ENCODE measurements at regions not wholly inside any gene's neighbourhood (a gene's known extent, or its start where the extent isn't known, plus 50 kb on each side); places are given as distances from the start of the nearest gene placed in this dataset.
"Not testable (repeated sequence)": the region's sequence is repeated elsewhere in the genome, so short reads cannot be mapped to it uniquely, and the experiment has no call there.

DNA sequence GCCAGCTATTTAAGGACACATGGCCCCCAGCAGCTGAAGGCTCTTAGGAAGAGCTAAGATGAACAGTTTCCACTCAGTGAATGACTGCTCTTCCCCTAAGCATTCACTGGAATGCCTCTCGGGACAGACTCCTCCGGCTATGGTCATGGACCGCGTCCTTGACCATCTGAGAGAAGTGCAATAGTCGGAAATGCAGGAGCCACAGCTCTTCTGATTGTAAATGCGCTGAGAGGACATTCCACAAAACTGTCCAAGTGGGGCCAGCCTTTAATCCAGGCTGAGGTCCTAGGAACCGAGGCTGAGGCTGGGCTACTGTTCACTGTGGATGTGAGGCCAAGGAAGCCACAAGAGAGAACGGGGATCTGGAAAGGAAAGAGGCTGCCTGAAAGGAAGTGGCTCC, 162.0 kb upstream of the TMEM72 start:
- no peaks in the 10 kb centered on the region for H3K36me3 ChIP-seq
- intact Hi-C loops (cut with DNase I) = no loop called here

DNA sequence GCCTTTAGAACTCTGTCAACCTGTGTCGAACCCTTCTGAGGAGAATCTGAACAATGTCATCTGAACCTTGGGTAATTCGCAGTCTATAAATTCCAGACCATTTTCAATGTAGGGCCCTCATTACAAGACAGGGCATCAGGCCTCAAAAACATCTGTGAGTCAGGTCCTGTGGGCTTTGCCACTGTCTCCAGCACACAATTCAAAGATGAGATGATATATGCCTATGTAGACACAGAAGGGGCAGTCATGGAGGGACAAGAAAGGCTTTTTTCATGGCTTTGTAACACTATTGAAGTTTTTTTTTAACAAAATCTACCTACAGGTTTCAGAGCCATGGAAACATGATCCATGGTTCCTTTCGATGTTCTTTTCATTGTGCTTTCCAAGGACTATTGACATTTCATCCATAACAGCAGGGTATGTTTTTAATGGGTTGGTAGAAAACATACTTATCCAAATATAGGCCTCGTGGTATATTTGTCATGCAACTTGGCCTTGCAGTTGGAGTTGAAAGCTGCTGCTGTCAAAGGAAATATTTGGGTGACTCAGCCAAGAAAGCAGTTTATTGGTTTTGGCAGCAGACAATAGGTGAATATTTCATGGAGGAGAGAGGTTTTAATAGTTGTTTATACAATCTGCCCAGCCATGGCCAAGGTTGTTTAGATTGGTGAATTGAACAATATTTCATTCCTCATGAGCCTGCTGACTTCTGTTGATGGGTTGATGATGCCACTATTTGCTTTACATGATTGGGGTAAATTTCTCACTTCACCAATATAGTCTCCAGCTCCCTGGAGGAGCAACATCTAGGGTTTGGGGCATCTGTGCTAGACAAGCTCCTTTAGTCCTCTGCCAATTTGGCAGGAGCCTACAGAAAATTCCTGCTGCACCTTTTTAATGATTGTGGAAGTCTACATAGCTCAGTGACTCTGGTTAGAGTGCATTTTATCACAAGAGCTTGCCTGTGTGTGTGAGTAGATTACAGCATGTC, 158.4 kb upstream of the TMEM72 start:
- no peaks in the 10 kb centered on the region for H3K27me3 ChIP-seq
- peak overlapping the region; percentile 13 for H3K27ac ChIP-seq

More for the DNA sequence above, 162.0 kb upstream of the TMEM72 start:
- TF ChIP-seq POLR2A (IDR thresholded peaks at IDR 0.05) (no peak), POLR2AphosphoS5 (IDR thresholded peaks at IDR 0.05; ENCODE audit: insufficient read depth in 1 of 2, low read depth in 1 of 2) (no peak)
- TF ChIP-seq, protein P1, sequence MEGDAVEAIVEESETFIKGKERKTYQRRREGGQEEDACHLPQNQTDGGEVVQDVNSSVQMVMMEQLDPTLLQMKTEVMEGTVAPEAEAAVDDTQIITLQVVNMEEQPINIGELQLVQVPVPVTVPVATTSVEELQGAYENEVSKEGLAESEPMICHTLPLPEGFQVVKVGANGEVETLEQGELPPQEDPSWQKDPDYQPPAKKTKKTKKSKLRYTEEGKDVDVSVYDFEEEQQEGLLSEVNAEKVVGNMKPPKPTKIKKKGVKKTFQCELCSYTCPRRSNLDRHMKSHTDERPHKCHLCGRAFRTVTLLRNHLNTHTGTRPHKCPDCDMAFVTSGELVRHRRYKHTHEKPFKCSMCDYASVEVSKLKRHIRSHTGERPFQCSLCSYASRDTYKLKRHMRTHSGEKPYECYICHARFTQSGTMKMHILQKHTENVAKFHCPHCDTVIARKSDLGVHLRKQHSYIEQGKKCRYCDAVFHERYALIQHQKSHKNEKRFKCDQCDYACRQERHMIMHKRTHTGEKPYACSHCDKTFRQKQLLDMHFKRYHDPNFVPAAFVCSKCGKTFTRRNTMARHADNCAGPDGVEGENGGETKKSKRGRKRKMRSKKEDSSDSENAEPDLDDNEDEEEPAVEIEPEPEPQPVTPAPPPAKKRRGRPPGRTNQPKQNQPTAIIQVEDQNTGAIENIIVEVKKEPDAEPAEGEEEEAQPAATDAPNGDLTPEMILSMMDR (IDR thresholded peaks at IDR 0.05) = no peak
- Histone ChIP-seq H3K4me1 (peaks cover 14% of the 10 kb centered on the region), H3K9me3 (no peaks in the 10 kb centered on the region), H3K27ac (no peak overlapping the region), H3K4me3 (no peak overlapping the region), H3K27me3 (no peaks in the 10 kb centered on the region)
- DNase-seq (ENCODE audit: extremely low spot score in 2 of 2) = no peak

DNA sequence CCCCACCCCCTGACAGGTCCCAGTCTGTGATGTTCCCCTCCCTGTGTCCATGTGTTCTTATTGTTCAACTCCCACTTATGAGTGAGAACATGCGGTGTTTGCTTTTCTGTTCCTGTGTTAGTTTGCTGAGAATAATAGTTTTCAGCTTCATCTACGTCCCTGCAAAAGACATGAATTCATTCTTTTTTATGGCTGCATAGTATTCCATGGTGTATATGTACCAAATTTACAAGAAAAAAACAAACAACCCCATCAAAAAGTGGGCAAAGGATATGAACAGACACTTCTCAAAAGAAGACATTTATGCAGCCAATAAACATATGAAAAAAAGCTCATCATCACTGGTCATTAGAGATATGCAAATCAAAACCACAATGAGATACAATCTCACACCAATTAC, 156.8 kb upstream of the TMEM72 start:
- H3K9me3 ChIP-seq; H3K4me3 ChIP-seq; H3K36me3 ChIP-seq; H3K27me3 ChIP-seq; intact Hi-C loops (cut with DNase I); DNase-seq (ENCODE audit: extremely low spot score in 2 of 2); H3K27ac ChIP-seq: not testable (repeated sequence)
- peaks cover 14% of the 10 kb centered on the region for H3K4me1 ChIP-seq

More for the DNA sequence above, 158.4 kb upstream of the TMEM72 start:
- Histone ChIP-seq H3K9me3 (no peaks in the 10 kb centered on the region), H3K4me3 (no peak overlapping the region), H3K36me3 (no peaks in the 10 kb centered on the region), H3K4me1 (peaks cover 14% of the 10 kb centered on the region)
- intact Hi-C loops (cut with DNase I) = no loop called here
- TF ChIP-seq POLR2A (IDR thresholded peaks at IDR 0.05) (no peak), POLR2AphosphoS5 (IDR thresholded peaks at IDR 0.05; ENCODE audit: insufficient read depth in 1 of 2, low read depth in 1 of 2) (peak in 1 of 2 donors; percentile 52)
- TF ChIP-seq, protein P1 (IDR thresholded peaks at IDR 0.05) = no peak
- no peak for DNase-seq (ENCODE audit: extremely low spot score in 2 of 2)

DNA sequence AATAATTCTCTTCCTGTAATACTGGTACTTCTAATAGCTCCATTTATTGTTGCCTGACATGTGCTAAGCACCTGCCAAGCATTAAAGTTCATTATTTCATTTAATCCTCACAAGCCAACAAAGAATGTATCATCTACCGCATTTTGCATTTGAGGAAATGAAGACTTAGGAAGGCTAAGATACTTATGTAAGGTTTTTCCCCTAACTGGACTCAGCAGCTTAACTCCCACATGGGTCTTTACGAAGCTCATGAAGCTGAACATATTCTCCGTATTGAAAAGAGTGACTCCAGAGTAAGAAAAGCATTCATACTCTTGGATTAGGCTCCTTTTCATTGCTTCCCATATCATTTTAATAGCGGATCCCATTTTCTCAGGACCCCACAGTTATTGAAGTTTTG, 155.7 kb upstream of the TMEM72 start:
- H3K4me3 ChIP-seq = no peak overlapping the region
- H3K36me3 ChIP-seq = no peaks in the 10 kb centered on the region
- DNase-seq (ENCODE audit: extremely low spot score in 2 of 2) = no peak
- no peaks in the 10 kb centered on the region for H3K9me3 ChIP-seq
- intact Hi-C loops (cut with DNase I) = no loop called here
- no peak overlapping the region for H3K27ac ChIP-seq
- peaks cover 14% of the 10 kb centered on the region for H3K4me1 ChIP-seq
- H3K27me3 ChIP-seq = no peaks in the 10 kb centered on the region
- TF ChIP-seq, protein P1 (IDR thresholded peaks at IDR 0.05) = no peak

DNA sequence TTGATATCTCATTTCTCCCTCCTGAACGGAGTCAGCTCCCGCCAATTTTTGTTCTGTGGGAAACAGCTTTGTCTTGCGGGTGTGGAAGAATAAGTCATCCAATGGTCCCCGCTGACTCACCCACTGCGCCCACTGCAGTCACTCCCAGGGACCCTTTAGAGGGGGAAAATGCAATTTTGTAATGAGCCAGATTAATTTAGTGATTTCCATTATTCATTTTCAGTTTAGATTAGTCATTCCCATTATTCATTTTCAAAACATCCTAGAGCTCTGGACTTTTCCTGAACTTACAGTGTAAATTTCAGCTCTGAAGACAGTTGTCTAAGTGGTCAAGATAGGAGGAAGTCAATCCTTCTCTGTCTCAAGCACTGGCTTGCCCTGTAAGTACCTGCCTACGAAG, 154.9 kb upstream of the TMEM72 start:
- Histone ChIP-seq H3K27ac (no peak overlapping the region), H3K27me3 (no peaks in the 10 kb centered on the region), H3K9me3 (no peaks in the 10 kb centered on the region), H3K36me3 (no peaks in the 10 kb centered on the region), H3K4me3 (no peak overlapping the region), H3K4me1 (peaks cover 14% of the 10 kb centered on the region)
- TF ChIP-seq POLR2AphosphoS5 (IDR thresholded peaks at IDR 0.05; ENCODE audit: insufficient read depth in 1 of 2, low read depth in 1 of 2) = no peak
- TF ChIP-seq POLR2A (IDR thresholded peaks at IDR 0.05) = no peak
- no peak for DNase-seq (ENCODE audit: extremely low spot score in 2 of 2)
- intact Hi-C loops (cut with DNase I) = no loop called here

GRCh38 chr10:44757551-44758205, 153.5 kb upstream of the TMEM72 start:
- no peaks in the 10 kb centered on the region for H3K36me3 ChIP-seq
- no peak overlapping the region for H3K27ac ChIP-seq
- no peaks in the 10 kb centered on the region for H3K9me3 ChIP-seq
- H3K4me3 ChIP-seq = no peak overlapping the region
- H3K27me3 ChIP-seq = no peaks in the 10 kb centered on the region
- TF ChIP-seq POLR2AphosphoS5 (IDR thresholded peaks at IDR 0.05; ENCODE audit: insufficient read depth in 1 of 2, low read depth in 1 of 2) (no peak), POLR2A (IDR thresholded peaks at IDR 0.05) (no peak)
- TF ChIP-seq, protein P1 (IDR thresholded peaks at IDR 0.05) = no peak
- no peak for DNase-seq (ENCODE audit: extremely low spot score in 2 of 2)
- intact Hi-C loops (cut with DNase I) = loop anchor here (1.0 kb wide), 1 partner anchor 32 kb away; no protein-coding TSS in a partner anchor
- peaks cover 6% of the 10 kb centered on the region for H3K4me1 ChIP-seq

All from vagina (tissue), 2 donors.